GM23338 (cell line): ENCODE measurements at regions not wholly inside any gene's neighbourhood (a gene's known extent, or its start where the extent isn't known, plus 50 kb on each side); places are given as distances from the start of the nearest gene placed in this dataset.

Experiments used
- ATAC-seq: fragments of 200-7000 bp; cut with Tn5 transposase; 3 replicates; pipeline ENCODE4 v1.9.1; 2020
- DNase-seq: peaks from one replicate; pipeline ENCODE4 v3.0.0-alpha.2; 2015; ENCODE audit warnings: low spot score
- H2AFZ ChIP-seq: fragments of 200-600 bp; sonication (generic); 2 replicates; pipeline ENCODE4 v1.8.0; 2016; ENCODE audit warnings: antibody characterized with exemption, mild to moderate bottlenecking, moderate library complexity
- H3F3A ChIP-seq: fragments of 200-600 bp; sonication (generic); replicated peaks from 2 replicates; pipeline ENCODE4 v1.8.0; 2017; ENCODE audit warnings: antibody characterized with exemption, mixed run types, low read depth
- H3K27ac ChIP-seq: fragments of 200-600 bp; sonication (generic); 2 replicates; pipeline ENCODE4 v1.6.1; 2016; ENCODE audit warnings: low read depth
- H3K27me3 ChIP-seq: fragments of 200-600 bp; sonication (generic); 2 replicates; pipeline ENCODE4 v1.8.0; 2016; ENCODE audit warnings: mild to moderate bottlenecking, mixed run types, moderate library complexity; ENCODE audit not compliant: insufficient read depth
- H3K36me3 ChIP-seq: fragments of 200-600 bp; sonication (generic); 2 replicates; pipeline ENCODE4 v1.8.0; 2016; ENCODE audit warnings: mild to moderate bottlenecking; ENCODE audit not compliant: insufficient read depth
- H3K4me1 ChIP-seq: fragments of 200-600 bp; sonication (generic); 2 replicates; pipeline ENCODE4 v1.8.0; 2016; ENCODE audit warnings: mild to moderate bottlenecking, moderate library complexity; ENCODE audit not compliant: insufficient read depth
- H3K4me2 ChIP-seq: fragments of 200-600 bp; sonication (generic); 2 replicates; pipeline ENCODE4 v1.7.1; 2017; ENCODE audit warnings: mixed run types
- H3K4me3 ChIP-seq: fragments of 200-600 bp; sonication (generic); 2 replicates; pipeline ENCODE4 v1.6.1; 2016; ENCODE audit warnings: mixed run types
- H3K79me2 ChIP-seq: fragments of 200-600 bp; sonication (generic); replicated peaks from 2 replicates; pipeline ENCODE4 v1.8.0; 2017; ENCODE audit warnings: mild to moderate bottlenecking; ENCODE audit not compliant: insufficient read depth
- H3K9me2 ChIP-seq: fragments of 200-600 bp; sonication (generic); 2 replicates; pipeline ENCODE4 v1.8.0; 2017; ENCODE audit not compliant: insufficient read depth
- H4K20me1 ChIP-seq: fragments of 200-600 bp; sonication (generic); replicated peaks from 2 replicates; pipeline ENCODE4 v1.8.0; 2017; ENCODE audit warnings: mild to moderate bottlenecking; ENCODE audit not compliant: insufficient read depth
- H3K27ac Mint-ChIP-seq: 2 replicates; pipeline ENCODE4 v1.8.0; 2020; ENCODE audit warnings: inconsistent platforms, mild to moderate bottlenecking, moderate library complexity, mixed read lengths
- H3K27me3 Mint-ChIP-seq: 3 replicates; pipeline ENCODE4 v1.8.0; 2022; ENCODE audit warnings: low read depth, mild to moderate bottlenecking, moderate library complexity, mixed read lengths, inconsistent platforms; ENCODE audit not compliant: insufficient read depth, poor library complexity
- H3K36me3 Mint-ChIP-seq: 3 replicates; pipeline ENCODE4 v1.8.0; 2021; ENCODE audit warnings: low read depth, mild to moderate bottlenecking, inconsistent platforms, moderate library complexity, mixed read lengths
- H3K4me1 Mint-ChIP-seq: 3 replicates; pipeline ENCODE4 v1.8.0; 2020; ENCODE audit warnings: mild to moderate bottlenecking, inconsistent platforms, mixed read lengths
- H3K4me3 Mint-ChIP-seq: 3 replicates; pipeline ENCODE4 v1.8.0; 2021; ENCODE audit warnings: moderate library complexity, mild to moderate bottlenecking, inconsistent platforms, mixed read lengths
- H3K9me3 Mint-ChIP-seq: 3 replicates; pipeline ENCODE4 v1.8.0; 2020; ENCODE audit warnings: moderate library complexity, mild to moderate bottlenecking, inconsistent platforms, mixed read lengths
- EZH2phosphoT487 ChIP-seq: fragments of 200-600 bp; sonication (generic); IDR thresholded peaks from one replicate; pipeline ENCODE4 v1.8.1; 2018; ENCODE audit warnings: antibody characterized with exemption; ENCODE audit not compliant: unreplicated experiment
- STAT1 ChIP-seq: IDR thresholded peaks from one replicate; pipeline ENCODE4 v1.6.1; 2016; ENCODE audit warnings: antibody characterized with exemption; ENCODE audit not compliant: unreplicated experiment
- ZNF331 ChIP-seq: fragments of 250-450 bp; sonication (Bioruptor Pico); IDR thresholded peaks from 2 replicates; pipeline ENCODE4 v1.5.0; 2020; ENCODE audit warnings: low read depth, mild to moderate bottlenecking, moderate library complexity
- TF ChIP-seq, protein P1 (sequence below): fragments of 250-450 bp; sonication (Bioruptor Pico); IDR thresholded peaks from 2 replicates; pipeline ENCODE4 v1.5.0; 2020; ENCODE audit warnings: mild to moderate bottlenecking, moderate library complexity
- TF ChIP-seq, protein P2 (sequence below): IDR thresholded peaks from 2 replicates; pipeline ENCODE4 v1.6.1; 2016; ENCODE audit warnings: antibody characterized with exemption
- TF ChIP-seq, protein P3 (sequence below): IDR thresholded peaks from one replicate; pipeline ENCODE4 v1.6.1; 2018; ENCODE audit warnings: antibody characterized with exemption; ENCODE audit not compliant: unreplicated experiment

DNA sequence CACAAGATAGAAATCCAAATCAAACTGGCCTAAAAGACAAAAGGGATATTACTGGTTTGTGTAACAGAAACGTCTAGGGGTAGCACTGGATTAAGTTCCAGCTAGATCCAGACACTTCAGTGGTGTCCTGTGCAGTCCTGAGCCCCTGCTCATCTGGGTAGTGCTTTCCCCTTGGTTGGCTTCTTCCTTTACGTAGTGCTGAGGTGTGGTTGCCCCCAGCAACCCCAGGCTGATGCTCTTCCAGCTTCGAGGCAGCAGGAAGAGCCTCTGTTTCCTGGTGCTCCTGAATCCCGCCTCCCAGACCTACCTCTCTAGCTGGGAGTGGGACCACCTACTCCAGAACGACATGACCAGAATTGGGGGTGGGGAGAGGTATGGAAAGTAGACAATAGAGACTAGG lies 166.1 kb upstream of the ADRA1B start (continued):
- TF ChIP-seq, protein P1, sequence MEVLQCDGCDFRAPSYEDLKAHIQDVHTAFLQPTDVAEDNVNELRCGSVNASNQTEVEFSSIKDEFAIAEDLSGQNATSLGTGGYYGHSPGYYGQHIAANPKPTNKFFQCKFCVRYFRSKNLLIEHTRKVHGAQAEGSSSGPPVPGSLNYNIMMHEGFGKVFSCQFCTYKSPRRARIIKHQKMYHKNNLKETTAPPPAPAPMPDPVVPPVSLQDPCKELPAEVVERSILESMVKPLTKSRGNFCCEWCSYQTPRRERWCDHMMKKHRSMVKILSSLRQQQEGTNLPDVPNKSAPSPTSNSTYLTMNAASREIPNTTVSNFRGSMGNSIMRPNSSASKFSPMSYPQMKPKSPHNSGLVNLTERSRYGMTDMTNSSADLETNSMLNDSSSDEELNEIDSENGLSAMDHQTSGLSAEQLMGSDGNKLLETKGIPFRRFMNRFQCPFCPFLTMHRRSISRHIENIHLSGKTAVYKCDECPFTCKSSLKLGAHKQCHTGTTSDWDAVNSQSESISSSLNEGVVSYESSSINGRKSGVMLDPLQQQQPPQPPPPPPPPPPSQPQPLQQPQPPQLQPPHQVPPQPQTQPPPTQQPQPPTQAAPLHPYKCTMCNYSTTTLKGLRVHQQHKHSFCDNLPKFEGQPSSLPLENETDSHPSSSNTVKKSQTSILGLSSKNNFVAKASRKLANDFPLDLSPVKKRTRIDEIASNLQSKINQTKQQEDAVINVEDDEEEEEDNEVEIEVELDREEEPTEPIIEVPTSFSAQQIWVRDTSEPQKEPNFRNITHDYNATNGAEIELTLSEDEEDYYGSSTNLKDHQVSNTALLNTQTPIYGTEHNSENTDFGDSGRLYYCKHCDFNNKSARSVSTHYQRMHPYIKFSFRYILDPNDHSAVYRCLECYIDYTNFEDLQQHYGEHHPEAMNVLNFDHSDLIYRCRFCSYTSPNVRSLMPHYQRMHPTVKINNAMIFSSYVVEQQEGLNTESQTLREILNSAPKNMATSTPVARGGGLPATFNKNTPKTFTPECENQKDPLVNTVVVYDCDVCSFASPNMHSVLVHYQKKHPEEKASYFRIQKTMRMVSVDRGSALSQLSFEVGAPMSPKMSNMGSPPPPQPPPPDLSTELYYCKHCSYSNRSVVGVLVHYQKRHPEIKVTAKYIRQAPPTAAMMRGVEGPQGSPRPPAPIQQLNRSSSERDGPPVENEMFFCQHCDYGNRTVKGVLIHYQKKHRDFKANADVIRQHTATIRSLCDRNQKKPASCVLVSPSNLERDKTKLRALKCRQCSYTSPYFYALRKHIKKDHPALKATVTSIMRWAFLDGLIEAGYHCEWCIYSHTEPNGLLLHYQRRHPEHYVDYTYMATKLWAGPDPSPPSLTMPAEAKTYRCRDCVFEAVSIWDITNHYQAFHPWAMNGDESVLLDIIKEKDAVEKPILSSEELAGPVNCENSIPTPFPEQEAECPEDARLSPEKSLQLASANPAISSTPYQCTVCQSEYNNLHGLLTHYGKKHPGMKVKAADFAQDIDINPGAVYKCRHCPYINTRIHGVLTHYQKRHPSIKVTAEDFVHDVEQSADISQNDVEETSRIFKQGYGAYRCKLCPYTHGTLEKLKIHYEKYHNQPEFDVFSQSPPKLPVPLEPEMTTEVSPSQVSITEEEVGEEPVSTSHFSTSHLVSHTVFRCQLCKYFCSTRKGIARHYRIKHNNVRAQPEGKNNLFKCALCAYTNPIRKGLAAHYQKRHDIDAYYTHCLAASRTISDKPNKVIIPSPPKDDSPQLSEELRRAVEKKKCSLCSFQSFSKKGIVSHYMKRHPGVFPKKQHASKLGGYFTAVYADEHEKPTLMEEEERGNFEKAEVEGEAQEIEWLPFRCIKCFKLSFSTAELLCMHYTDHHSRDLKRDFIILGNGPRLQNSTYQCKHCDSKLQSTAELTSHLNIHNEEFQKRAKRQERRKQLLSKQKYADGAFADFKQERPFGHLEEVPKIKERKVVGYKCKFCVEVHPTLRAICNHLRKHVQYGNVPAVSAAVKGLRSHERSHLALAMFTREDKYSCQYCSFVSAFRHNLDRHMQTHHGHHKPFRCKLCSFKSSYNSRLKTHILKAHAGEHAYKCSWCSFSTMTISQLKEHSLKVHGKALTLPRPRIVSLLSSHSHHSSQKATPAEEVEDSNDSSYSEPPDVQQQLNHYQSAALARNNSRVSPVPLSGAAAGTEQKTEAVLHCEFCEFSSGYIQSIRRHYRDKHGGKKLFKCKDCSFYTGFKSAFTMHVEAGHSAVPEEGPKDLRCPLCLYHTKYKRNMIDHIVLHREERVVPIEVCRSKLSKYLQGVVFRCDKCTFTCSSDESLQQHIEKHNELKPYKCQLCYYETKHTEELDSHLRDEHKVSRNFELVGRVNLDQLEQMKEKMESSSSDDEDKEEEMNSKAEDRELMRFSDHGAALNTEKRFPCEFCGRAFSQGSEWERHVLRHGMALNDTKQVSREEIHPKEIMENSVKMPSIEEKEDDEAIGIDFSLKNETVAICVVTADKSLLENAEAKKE (CRISPR knock-in tag): no peak
- no peak for TF ChIP-seq EZH2phosphoT487
- TF ChIP-seq, protein P2, sequence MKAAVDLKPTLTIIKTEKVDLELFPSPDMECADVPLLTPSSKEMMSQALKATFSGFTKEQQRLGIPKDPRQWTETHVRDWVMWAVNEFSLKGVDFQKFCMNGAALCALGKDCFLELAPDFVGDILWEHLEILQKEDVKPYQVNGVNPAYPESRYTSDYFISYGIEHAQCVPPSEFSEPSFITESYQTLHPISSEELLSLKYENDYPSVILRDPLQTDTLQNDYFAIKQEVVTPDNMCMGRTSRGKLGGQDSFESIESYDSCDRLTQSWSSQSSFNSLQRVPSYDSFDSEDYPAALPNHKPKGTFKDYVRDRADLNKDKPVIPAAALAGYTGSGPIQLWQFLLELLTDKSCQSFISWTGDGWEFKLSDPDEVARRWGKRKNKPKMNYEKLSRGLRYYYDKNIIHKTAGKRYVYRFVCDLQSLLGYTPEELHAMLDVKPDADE: no peak

DNA sequence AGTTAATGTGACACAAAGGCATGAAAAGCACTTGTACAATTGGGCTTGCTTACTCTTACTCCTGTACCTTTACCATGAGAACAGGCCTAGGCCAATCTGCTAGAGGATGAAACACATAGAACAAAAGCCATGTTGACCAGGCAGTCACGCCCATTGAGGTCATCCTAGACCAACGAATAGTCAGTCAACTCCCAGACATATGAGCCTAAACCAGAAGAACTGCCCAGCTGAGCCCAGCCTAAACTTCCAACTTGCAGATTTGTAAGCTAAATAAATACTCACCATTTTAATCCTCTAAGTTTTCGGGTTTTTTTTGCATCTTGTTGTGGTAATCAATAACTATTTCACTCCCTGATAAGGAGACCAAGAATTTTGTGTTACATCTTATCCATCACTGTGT lies 164.8 kb upstream of the ADRA1B start:
- no peak overlapping the region for H3K27ac ChIP-seq
- peaks cover 3% of the 10 kb centered on the region; the same call in 1 of the 3 replicates for H3K4me1 Mint-ChIP-seq
- H3K36me3 Mint-ChIP-seq: no peaks in the 10 kb centered on the region
- H3K36me3 ChIP-seq: no peaks in the 10 kb centered on the region; the same call in 1 of the 2 replicates
- H3K4me3 ChIP-seq: no peak overlapping the region
- H3K27me3 ChIP-seq: no peaks in the 10 kb centered on the region
- no peaks in the 10 kb centered on the region for H3F3A ChIP-seq
- H3K9me3 Mint-ChIP-seq: peaks cover 2% of the 10 kb centered on the region; the same call in 1 of the 3 replicates
- no peaks in the 10 kb centered on the region for H3K79me2 ChIP-seq
- TF ChIP-seq, protein P3, sequence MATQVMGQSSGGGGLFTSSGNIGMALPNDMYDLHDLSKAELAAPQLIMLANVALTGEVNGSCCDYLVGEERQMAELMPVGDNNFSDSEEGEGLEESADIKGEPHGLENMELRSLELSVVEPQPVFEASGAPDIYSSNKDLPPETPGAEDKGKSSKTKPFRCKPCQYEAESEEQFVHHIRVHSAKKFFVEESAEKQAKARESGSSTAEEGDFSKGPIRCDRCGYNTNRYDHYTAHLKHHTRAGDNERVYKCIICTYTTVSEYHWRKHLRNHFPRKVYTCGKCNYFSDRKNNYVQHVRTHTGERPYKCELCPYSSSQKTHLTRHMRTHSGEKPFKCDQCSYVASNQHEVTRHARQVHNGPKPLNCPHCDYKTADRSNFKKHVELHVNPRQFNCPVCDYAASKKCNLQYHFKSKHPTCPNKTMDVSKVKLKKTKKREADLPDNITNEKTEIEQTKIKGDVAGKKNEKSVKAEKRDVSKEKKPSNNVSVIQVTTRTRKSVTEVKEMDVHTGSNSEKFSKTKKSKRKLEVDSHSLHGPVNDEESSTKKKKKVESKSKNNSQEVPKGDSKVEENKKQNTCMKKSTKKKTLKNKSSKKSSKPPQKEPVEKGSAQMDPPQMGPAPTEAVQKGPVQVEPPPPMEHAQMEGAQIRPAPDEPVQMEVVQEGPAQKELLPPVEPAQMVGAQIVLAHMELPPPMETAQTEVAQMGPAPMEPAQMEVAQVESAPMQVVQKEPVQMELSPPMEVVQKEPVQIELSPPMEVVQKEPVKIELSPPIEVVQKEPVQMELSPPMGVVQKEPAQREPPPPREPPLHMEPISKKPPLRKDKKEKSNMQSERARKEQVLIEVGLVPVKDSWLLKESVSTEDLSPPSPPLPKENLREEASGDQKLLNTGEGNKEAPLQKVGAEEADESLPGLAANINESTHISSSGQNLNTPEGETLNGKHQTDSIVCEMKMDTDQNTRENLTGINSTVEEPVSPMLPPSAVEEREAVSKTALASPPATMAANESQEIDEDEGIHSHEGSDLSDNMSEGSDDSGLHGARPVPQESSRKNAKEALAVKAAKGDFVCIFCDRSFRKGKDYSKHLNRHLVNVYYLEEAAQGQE: no peak
- TF ChIP-seq STAT1: no peak
- TF ChIP-seq ZNF331 (CRISPR knock-in tag): peak; percentile 82
- H3K27ac Mint-ChIP-seq: no peak overlapping the region
- H3K27me3 Mint-ChIP-seq: peaks cover 3% of the 10 kb centered on the region
- ATAC-seq (no peak), DNase-seq (no peak)
- H3K4me2 ChIP-seq: no peak overlapping the region
- H3K4me1 ChIP-seq: no peaks in the 10 kb centered on the region
- H2AFZ ChIP-seq: no peak overlapping the region
- no peaks in the 10 kb centered on the region for H4K20me1 ChIP-seq
- H3K4me3 Mint-ChIP-seq: no peak overlapping the region
- 0 out of 2 replicates have a peak, but pooled peaks cover 3% of the 10 kb centered on the region for H3K9me2 ChIP-seq
